Smooth muscle cell (in vitro differentiated cells): ENCODE measurements at regions not wholly inside any gene's neighbourhood (a gene's known extent, or its start where the extent isn't known, plus 50 kb on each side); places are given as distances from the start of the nearest gene placed in this dataset.

Experiments
- DNase-seq: peaks from one replicate; lab custom pipeline; 2025; ENCODE audit not compliant: unreplicated experiment; lab: John Stamatoyannopoulos, UW
- H2AFZ ChIP-seq: fragments of 200-600 bp; sonication (generic); 2 replicates; pipeline ENCODE4 v1.6.0; 2016; ENCODE audit warnings: antibody characterized with exemption, low read depth, mild to moderate bottlenecking
- H3F3A ChIP-seq: fragments of 200-600 bp; sonication (generic); 2 replicates; pipeline ENCODE4 v1.6.0; 2017; ENCODE audit warnings: antibody characterized with exemption, low read depth
- H3K27ac ChIP-seq: fragments of 200-600 bp; sonication (generic); 2 replicates; pipeline ENCODE4 v1.5.1; 2016; ENCODE audit warnings: low read depth, mild to moderate bottlenecking
- H3K27me3 ChIP-seq: fragments of 200-600 bp; sonication (generic); 2 replicates; pipeline ENCODE4 v1.6.1; 2016; ENCODE audit warnings: low read depth, mild to moderate bottlenecking
- H3K36me3 ChIP-seq: fragments of 200-600 bp; sonication (generic); 2 replicates; pipeline ENCODE4 v1.5.1; 2016; ENCODE audit warnings: low read depth
- H3K4me1 ChIP-seq: fragments of 200-600 bp; sonication (generic); 2 replicates; pipeline ENCODE4 v1.5.1; 2016; ENCODE audit warnings: low read depth
- H3K4me2 ChIP-seq: fragments of 200-600 bp; sonication (generic); 2 replicates; pipeline ENCODE4 v1.6.0; 2016; ENCODE audit warnings: mild to moderate bottlenecking
- H3K4me3 ChIP-seq: fragments of 200-600 bp; sonication (generic); 2 replicates; pipeline ENCODE4 v1.5.1; 2016; ENCODE audit warnings: mild to moderate bottlenecking
- H3K79me2 ChIP-seq: fragments of 200-600 bp; sonication (generic); 2 replicates; pipeline ENCODE4 v1.6.0; 2016; ENCODE audit warnings: low read depth, mild to moderate bottlenecking
- H3K9ac ChIP-seq: fragments of 200-600 bp; sonication (generic); 2 replicates; pipeline ENCODE4 v1.6.0; 2016; ENCODE audit warnings: low read depth
- H3K9me3 ChIP-seq: fragments of 200-600 bp; sonication (generic); replicated peaks from 2 replicates; pipeline ENCODE4 v1.5.1; 2016; ENCODE audit warnings: low read depth
- H4K20me1 ChIP-seq: fragments of 200-600 bp; sonication (generic); 2 replicates; pipeline ENCODE4 v1.6.0; 2016; ENCODE audit warnings: low read depth
- WGBS: methylation state at CpG from one replicate; pipeline ENCODE4 v1.1.7; 2016; ENCODE audit warnings: low lambda C conversion rate; 5-methylcytosine and 5-hydroxymethylcytosine counted together
- TF ChIP-seq, protein P1 (sequence below): fragments of 200-600 bp; sonication (generic); IDR thresholded peaks from 2 replicates; pipeline ENCODE4 v1.5.1; 2017; ENCODE audit warnings: borderline replicate concordance, mild to moderate bottlenecking, antibody characterized with exemption; ENCODE audit not compliant: insufficient read depth, poor library complexity, severe bottlenecking

DNA sequence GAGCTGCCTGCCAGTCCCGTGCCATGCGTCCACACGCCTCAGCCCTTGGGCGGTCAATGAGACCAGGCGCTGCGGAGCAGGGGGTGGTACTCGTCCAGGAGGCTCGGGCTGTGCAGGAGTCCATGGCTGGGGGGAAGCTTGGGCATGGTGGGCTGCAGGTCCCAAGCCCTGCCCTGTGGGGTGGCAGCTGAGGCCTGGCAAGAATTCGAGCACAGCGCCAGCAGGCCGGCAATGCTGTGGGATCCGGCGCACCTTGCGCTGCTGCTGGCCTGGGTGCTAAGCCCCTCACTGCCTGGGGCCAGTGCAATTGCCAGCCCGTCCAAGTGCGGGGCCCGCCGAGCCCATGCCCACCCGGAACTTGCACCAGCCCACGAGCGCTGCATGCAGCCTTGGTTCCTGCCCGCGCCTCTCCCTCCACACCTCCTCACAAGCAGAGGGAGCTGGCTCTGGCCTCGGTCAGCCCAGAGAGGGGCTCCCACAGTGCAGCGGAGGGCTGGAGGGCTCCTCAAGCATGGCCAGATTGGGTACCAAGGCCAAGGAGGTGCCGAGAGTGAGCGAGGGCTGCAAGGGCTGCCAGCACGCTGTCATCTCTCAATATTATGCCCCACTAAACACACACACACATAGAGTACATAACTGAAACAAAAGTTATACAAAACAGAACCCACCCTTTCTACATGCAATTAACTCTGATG lies 307.7 kb downstream of the LMO4 start:
- no peak overlapping the region for H3K4me2 ChIP-seq
- no peaks in the 10 kb centered on the region for H3K79me2 ChIP-seq
- H2AFZ ChIP-seq, result no peak overlapping the region
- no peak for DNase-seq
- H3K4me3 ChIP-seq, result no peak overlapping the region
- H4K20me1 ChIP-seq, result no peaks in the 10 kb centered on the region
- TF ChIP-seq, protein P1, sequence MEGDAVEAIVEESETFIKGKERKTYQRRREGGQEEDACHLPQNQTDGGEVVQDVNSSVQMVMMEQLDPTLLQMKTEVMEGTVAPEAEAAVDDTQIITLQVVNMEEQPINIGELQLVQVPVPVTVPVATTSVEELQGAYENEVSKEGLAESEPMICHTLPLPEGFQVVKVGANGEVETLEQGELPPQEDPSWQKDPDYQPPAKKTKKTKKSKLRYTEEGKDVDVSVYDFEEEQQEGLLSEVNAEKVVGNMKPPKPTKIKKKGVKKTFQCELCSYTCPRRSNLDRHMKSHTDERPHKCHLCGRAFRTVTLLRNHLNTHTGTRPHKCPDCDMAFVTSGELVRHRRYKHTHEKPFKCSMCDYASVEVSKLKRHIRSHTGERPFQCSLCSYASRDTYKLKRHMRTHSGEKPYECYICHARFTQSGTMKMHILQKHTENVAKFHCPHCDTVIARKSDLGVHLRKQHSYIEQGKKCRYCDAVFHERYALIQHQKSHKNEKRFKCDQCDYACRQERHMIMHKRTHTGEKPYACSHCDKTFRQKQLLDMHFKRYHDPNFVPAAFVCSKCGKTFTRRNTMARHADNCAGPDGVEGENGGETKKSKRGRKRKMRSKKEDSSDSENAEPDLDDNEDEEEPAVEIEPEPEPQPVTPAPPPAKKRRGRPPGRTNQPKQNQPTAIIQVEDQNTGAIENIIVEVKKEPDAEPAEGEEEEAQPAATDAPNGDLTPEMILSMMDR, result no peak
- H3K9ac ChIP-seq, result no peak overlapping the region
- WGBS, result 97% methylated on average over 26 of the region's 28 CpGs
- no peaks in the 10 kb centered on the region for H3K9me3 ChIP-seq
- H3K27ac ChIP-seq, result no peak overlapping the region
- H3K27me3 ChIP-seq, result no peaks in the 10 kb centered on the region
- no peaks in the 10 kb centered on the region for H3F3A ChIP-seq
- H3K4me1 ChIP-seq, result no peaks in the 10 kb centered on the region
- H3K36me3 ChIP-seq, result no peaks in the 10 kb centered on the region

- no peak overlapping the region for H3K4me3 ChIP-seq
- no peak for DNase-seq
- H3K9ac ChIP-seq, result no peak overlapping the region
- H4K20me1 ChIP-seq, result no peaks in the 10 kb centered on the region
- TF ChIP-seq, protein P1, result no peak
- H3K27ac ChIP-seq, result no peak overlapping the region
- peaks cover 16% of the 10 kb centered on the region for H3F3A ChIP-seq
- H3K27me3 ChIP-seq, result no peaks in the 10 kb centered on the region
- no peaks in the 10 kb centered on the region for H3K9me3 ChIP-seq
- no peak overlapping the region for H3K4me2 ChIP-seq
- H3K4me1 ChIP-seq, result peaks cover 20% of the 10 kb centered on the region
- no peaks in the 10 kb centered on the region for H3K36me3 ChIP-seq
- H3K79me2 ChIP-seq, result no peaks in the 10 kb centered on the region
- H2AFZ ChIP-seq, result no peak overlapping the region
Observed at GRCh38 chr1:87638636-87639035, 310.0 kb downstream of the LMO4 start.

DNA sequence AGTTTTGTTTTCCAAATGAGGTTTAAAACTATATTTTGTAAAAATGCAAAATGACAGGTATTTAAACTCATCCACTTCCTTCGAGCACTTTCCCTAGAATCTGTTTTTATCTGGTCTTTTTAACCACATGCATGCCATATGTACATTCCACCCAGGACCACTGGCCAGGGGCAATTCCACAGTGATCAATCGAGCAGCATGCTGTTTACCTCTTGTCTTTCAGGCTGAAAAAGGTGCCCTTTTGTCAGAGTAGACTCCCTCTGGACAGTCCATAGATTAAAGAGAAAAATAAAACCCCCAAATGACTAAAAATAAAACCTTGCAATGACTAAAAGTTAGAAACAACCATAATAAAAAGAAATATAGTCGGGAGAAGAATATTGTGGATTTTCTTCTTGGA lies 313.3 kb downstream of the LMO4 start:
- Histone ChIP-seq H3K27ac (no peak overlapping the region), H3K27me3 (no peaks in the 10 kb centered on the region), H3K36me3 (no peaks in the 10 kb centered on the region), H3F3A (peaks cover 16% of the 10 kb centered on the region), H3K9ac (no peak overlapping the region), H3K4me1 (peaks cover 27% of the 10 kb centered on the region), H3K9me3 (no peaks in the 10 kb centered on the region), H3K4me2 (peak overlapping the region; percentile 47), H3K79me2 (no peaks in the 10 kb centered on the region), H4K20me1 (no peaks in the 10 kb centered on the region), H3K4me3 (no peak overlapping the region), H2AFZ (no peak overlapping the region)
- WGBS, result 77% methylated on average over 3 of the region's 3 CpGs
- TF ChIP-seq, protein P1, result no peak
- DNase-seq, result no peak

DNA sequence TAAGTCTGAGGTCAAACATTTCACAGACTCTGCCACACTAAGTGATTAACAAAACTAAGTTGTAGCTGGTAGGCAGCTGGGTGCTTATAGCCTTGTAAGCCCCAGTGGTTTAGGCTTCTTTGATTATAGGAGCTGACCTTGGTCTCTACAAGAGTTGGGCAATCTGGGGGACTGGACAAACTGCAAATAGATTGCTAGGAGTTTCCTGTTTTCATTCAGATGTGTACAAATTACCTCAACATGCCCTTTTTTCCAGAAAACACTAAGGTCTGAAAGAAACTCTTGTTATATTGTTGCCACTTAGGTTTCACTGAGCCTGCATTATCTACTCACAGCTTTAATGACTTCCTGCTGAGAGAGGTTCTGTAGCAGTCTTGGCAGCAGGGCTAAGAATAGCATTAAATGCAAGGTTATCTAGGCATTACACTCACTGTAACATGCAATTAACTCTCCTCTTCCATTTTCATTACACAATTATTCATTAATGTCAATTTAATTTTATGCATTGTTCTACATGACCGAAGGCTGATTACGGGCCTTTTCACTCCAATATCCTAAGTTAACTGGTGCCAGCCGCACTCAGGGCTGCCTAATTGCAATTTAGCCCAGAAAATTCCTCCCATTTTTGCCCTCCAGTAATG lies 314.0 kb downstream of the LMO4 start:
- Histone ChIP-seq H3K27me3 (no peaks in the 10 kb centered on the region), H3K4me3 (no peak overlapping the region), H3K4me1 (peaks cover 27% of the 10 kb centered on the region), H3K4me2 (peak overlapping the region; percentile 47), H3F3A (peaks cover 16% of the 10 kb centered on the region), H3K79me2 (no peaks in the 10 kb centered on the region), H4K20me1 (no peaks in the 10 kb centered on the region), H3K36me3 (no peaks in the 10 kb centered on the region), H2AFZ (no peak overlapping the region), H3K27ac (peak overlapping the region; percentile 83), H3K9ac (no peak overlapping the region), H3K9me3 (no peaks in the 10 kb centered on the region)
- WGBS, result 44% methylated on average over 3 of the region's 3 CpGs
- TF ChIP-seq, protein P1, result no peak
- DNase-seq, result no peak
